Esophagus squamous epithelium (tissue), 4 donors: ENCODE measurements at regions not wholly inside any gene's neighbourhood (a gene's known extent, or its start where the extent isn't known, plus 50 kb on each side); places are given as distances from the start of the nearest gene placed in this dataset.

Experiments used
- CTCF ChIP-seq, 6 experiments: fragments of 450-650 bp in 4 of 6; fragments of 200-600 bp in 2 of 6; sonication (generic) in 2 of 6; IDR thresholded peaks; one replicate each; pipeline ENCODE4 v1.5.1; 2016 to 2019; ENCODE audit warnings: antibody characterized with exemption in 6 of 6, mild to moderate bottlenecking in 4 of 6, moderate library complexity in 4 of 6
- POLR2A ChIP-seq, 4 donors: fragments of 450-650 bp; IDR thresholded peaks; one replicate each; pipeline ENCODE4 v1.6.1; 2017; ENCODE audit warnings: antibody characterized with exemption in 4 of 4, mild to moderate bottlenecking in 4 of 4, moderate library complexity in 3 of 4

- TF ChIP-seq CTCF (IDR thresholded peaks at IDR 0.05) (no peak), POLR2A (IDR thresholded peaks at IDR 0.05) (no peak)
Measured at GRCh38 chr2:12666445-12666844, 50.3 kb upstream of the TRIB2 start.
